NCI-H1694 treated with DMSO at 0.1 percent for 48 hours (cell line): ENCODE measurements at regions not wholly inside any gene's neighbourhood (a gene's known extent, or its start where the extent isn't known, plus 50 kb on each side); places are given as distances from the start of the nearest gene placed in this dataset.

ENCODE experiments used
- DNase-seq: peaks from one replicate; lab custom pipeline; 2025; lab: John Stamatoyannopoulos, UW

GRCh38 chr5:179497636-179498340 lies 52.6 kb upstream of the RUFY1 start:
- DNase-seq = peak; percentile 42

DNA sequence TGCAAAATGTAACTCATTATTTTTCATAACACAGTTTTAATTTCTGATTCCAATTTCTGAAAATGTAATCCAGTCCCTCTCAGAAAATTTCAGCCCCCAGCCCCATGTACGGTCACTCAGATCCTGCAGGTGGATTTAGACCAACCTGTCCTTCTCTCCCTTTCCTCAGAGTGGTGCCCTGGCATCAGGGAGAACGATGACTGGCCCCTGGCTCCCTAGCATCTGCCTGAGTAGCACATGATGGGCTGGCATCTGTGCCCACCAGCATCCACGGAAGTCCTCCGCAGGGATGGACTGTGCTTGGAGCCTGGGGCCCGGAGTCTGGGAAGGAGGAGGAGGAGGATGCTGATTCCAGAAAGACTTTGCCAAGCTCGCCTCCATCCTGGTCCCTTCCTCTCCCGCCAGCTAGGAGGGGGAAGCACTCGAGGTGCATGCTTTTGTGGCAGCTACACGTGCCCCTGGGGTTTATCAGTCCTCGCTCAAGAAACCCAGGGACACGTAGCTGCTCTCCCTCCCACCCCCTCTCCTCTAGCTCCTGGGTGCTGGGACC lies 54.4 kb upstream of the RUFY1 start:
- DNase-seq = no peak

- no peak for DNase-seq
These were observed 55.4 kb upstream of the RUFY1 start for GRCh38 chr5:179494774-179495526.

- DNase-seq = no peak
These were observed 61.4 kb upstream of the RUFY1 start for GRCh38 chr5:179488975-179489374.

DNA sequence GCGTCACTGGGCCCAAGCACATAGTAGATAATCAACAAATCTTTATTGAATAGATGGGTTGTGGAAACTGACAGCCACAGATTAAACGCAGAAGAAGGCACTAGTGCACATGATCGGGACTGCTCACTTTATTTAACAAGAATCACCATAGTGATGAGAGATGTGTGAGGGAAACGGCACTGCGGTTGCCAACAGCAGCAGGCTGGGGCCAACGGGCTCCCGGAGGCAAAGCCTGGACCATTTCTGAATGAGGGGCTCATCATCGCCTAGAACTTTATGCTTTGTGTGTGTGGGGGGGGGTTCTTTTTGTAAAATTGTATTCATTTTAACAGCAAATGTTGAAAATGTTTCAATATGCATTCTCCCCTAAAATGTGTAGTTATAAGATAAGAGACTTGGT lies 61.9 kb upstream of the RUFY1 start:
- DNase-seq = no peak

- DNase-seq = no peak
These were observed 63.2 kb upstream of the RUFY1 start for GRCh38 chr5:179487145-179487544.

- no peak for DNase-seq
These were observed 63.7 kb upstream of the RUFY1 start for GRCh38 chr5:179486596-179487051.

- DNase-seq = no peak
These were observed 64.3 kb upstream of the RUFY1 start for GRCh38 chr5:179485845-179486575.

GRCh38 chr5:179484761-179485160 lies 65.6 kb upstream of the RUFY1 start:
- no peak for DNase-seq

GRCh38 chr5:179484201-179484600 lies 66.2 kb upstream of the RUFY1 start:
- DNase-seq = no peak

- DNase-seq = no peak
These were observed 71.7 kb upstream of the RUFY1 start for GRCh38 chr5:179478624-179479023.

DNA sequence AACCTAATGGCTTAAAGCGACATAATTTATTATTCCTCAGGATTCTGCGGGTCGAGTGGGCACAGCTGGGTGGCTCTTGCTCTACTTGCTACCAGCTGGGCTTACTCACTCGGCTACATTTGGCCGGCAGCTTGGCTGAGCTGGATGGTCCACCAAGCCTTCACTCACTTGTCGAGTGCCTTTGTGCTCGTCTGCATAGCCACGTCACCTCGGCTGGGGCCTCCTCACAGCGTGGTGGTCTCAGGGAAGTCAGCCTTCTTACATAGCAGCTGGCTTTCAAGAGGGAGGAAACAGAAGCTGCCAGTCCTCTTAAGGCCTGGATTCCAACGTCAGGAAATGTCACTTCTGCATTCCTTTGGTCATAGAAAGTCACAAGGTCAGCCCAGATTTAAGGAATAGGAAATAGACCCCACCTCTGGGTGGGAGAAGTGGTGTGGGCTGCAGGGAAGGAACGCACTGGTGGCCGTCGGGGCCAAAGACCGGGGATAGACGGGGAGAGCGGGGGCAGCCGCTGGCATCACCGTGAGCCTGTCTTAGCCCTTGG lies 75.1 kb upstream of the RUFY1 start:
- DNase-seq = no peak

DNA sequence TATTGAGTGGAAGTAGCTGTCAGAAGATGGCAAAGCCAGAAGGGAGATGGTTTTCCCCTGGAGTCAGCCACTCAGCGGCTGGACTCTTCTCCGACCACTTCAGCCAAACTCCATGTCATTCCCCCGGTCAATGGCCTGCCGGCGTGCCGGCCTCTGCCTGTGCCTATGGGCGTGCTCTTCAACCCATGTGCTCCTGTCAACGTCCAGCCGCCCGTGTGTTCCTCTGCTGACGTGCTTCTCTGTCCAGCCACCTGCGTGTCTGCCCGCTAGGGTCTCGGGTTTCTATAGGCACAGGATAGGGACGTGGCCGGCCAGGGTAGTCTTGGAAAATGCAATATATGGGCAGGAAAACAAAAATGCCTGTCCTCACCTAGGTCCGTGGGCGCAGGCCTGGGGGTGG lies 77.7 kb upstream of the RUFY1 start:
- no peak for DNase-seq

DNA sequence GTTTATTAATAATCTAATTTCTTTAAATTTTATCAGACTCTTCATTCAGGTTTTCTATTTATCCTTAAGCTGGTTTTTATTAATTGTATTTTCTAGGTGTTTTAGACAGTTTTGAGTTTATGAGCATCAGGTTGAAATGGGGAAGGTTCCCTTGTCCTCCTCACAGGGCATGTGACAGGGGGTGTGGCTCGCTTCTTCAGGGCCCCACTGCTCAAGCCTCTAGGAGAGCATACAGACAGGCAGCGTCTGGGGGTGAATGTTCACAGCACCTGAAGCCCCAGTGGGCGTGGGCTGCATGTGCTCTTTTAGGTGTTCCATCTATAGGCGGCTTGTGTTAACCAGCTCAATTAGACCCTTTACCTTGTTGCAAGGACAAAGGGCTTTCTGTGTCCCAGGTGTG lies 78.2 kb upstream of the RUFY1 start:
- no peak for DNase-seq

DNA sequence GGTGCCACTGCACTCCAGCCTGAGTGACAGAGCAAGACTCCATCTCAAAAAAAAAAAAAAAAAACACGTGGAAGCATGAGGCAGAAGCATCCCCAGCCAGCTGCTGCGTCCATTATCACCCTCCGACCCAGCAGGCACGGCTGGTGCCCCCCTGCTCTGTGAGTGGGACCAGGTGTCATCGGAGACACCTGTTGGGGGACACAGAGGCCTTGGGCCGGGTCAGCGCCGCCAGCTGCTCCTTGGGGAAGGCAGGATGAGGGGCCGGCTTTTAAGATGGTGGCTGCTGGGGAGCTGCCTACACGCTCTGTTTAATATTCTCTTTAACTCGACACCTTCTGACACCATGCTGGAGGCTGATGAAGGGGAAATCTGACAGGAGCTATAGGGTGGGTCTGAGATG lies 80.2 kb upstream of the RUFY1 start:
- DNase-seq = no peak

- DNase-seq = no peak
These were observed 81.7 kb upstream of the RUFY1 start for GRCh38 chr5:179468696-179469095.

DNA sequence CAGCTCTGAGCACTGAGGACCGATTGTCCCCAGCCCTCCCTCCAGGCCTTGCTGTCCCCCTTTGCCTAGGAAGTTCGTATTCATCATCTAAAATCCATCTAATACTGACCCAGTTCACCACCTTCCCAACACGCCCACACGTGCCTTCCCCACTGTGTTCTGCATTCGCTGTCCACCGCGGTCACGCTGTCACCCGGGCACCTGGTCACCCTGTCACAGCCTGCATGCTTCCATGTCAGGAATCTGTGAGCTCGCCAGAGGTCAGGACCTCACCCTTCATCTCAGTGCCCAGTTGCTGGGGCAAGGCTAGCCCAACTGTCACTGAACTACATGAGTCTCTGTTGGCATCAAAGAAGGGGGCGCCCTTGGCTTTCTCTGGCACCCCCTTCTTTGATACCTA lies 82.9 kb upstream of the RUFY1 start:
- no peak for DNase-seq

DNA sequence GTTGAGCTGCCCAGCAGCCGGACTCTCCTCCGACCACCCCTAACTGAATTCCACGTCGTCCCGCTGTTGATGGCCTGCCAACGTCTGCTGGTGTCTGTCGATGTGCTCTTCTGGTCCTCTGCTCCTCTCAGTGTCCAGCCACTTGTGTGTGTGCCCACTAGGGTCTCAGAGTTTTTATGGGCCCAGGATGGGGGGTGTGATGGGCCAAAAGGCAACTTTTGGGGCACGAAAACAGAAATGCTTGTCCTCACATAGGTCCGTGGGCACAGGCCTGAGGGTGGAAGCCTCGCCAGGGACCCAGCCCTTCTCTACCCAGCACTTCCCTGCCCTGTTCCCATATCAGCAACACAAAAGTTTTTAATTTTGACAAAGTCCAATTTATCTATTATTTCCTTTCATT lies 85.7 kb upstream of the RUFY1 start:
- DNase-seq = no peak

DNA sequence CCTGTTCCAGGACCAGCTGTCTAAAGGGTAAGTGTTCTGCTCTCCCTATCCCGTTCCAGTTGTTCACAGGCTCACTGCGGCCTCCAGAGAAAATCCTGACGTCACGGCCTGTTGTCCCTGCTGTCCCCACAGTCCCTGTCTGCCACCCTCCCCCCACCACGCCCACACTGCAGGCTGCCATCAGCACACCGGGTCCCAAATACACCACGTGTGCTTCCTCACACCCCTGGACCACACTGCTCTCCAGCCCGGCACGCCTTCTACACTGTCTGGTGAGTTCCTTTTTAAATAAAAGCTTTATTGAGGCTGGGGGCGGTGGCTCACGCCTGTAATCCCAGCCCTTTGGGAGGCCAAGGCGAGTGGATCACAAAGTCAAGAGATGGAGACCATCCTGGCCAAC lies 88.3 kb upstream of the RUFY1 start:
- no peak for DNase-seq

DNA sequence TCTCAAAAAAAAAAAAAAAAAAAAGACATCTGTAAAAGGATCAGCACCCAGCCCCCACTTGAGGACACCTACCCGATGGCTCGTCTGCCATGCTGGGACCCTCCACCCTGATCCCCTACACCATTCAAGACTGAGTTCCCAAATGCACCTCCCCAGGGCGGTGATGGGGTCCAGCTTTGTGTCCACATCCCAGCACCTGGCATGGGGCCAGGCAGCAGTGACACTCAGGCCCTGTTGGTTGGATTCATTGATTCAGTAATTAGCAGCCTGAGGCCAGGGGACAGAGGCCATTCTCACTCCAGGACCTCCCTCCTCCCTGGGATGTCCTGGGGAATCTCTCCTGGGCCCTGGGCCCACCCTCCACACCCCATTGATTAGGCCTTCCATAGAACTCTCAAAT lies 88.8 kb upstream of the RUFY1 start:
- no peak for DNase-seq

- DNase-seq = no peak
These were observed 90.6 kb upstream of the RUFY1 start for GRCh38 chr5:179459771-179460170.

DNA sequence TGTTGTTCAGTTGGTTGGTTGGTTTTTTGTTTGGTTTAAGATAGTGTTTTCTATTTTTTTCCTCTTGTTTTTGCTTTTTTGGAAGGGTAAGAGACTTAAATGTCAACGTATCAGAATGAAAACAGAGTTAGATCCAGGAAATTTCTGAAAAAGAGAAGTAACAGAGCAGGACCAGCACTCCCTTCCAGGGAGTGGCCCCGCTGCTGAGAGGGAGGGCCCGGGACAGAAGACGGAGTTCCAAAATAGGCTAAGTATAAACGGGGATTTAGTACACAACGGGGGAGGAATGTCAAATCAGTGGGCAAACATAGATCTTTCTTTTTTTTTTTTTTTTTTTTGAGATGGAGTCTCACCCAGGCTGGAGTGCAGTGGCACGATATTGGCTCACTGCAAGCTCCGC lies 92.7 kb upstream of the RUFY1 start:
- no peak for DNase-seq
